Tibial nerve (tissue), 4 donors: ENCODE measurements at regions not wholly inside any gene's neighbourhood (a gene's known extent, or its start where the extent isn't known, plus 50 kb on each side); places are given as distances from the start of the nearest gene placed in this dataset. TPM values are rescaled to one million over a fixed set of nuclear protein-coding genes. Genes with fewer than 3 reads are reported as not detected.

Experiments
- DNase-seq, 2 donors: peaks; one replicate each; pipeline ENCODE4 v3.0.0-alpha.2; 2019; ENCODE audit warnings: low spot score in 2 of 2
- H3K27ac ChIP-seq, 4 donors: fragments of 200-600 bp; sonication (generic) in 3 of 4; one replicate each; pipeline ENCODE4 v1.5.1; 2017 to 2019; ENCODE audit warnings: mild to moderate bottlenecking in 1 of 4
- H3K27me3 ChIP-seq, 2 donors: fragments of 200-600 bp; sonication (generic) in 1 of 2; one replicate each; pipeline versions ENCODE4 v1.5.1 to v1.6.0; 2017 to 2019
- H3K36me3 ChIP-seq, 3 donors: fragments of 200-600 bp; sonication (generic); one replicate each; pipeline ENCODE4 v1.5.1; 2018 to 2019
- H3K4me1 ChIP-seq, 4 donors: fragments of 200-600 bp; sonication (generic) in 3 of 4; one replicate each; pipeline ENCODE4 v1.5.1; 2017 to 2019
- H3K4me3 ChIP-seq, 4 donors: fragments of 200-600 bp; sonication (generic) in 3 of 4; one replicate each; pipeline ENCODE4 v1.5.1; 2017 to 2019; ENCODE audit warnings: mild to moderate bottlenecking in 1 of 4, moderate library complexity in 1 of 4
- H3K9me3 ChIP-seq, 4 donors: fragments of 200-600 bp; sonication (generic) in 3 of 4; one replicate each; pipeline ENCODE4 v1.5.1; 2017 to 2019
- EP300 ChIP-seq, 2 donors: sonication (generic); formaldehyde crosslinking; IDR thresholded peaks; one replicate each; pipeline ENCODE4 v1.6.1; 2017; ENCODE audit warnings: antibody characterized with exemption in 2 of 2, mild to moderate bottlenecking in 1 of 2
- POLR2A ChIP-seq, 2 donors: fragments of 450-650 bp; IDR thresholded peaks; one replicate each; pipeline ENCODE4 v1.6.1; 2017; ENCODE audit warnings: antibody characterized with exemption in 2 of 2, mild to moderate bottlenecking in 2 of 2, moderate library complexity in 2 of 2
- WGBS, 2 donors: methylation state at CpG; one replicate each; pipeline ENCODE4 v1.1.5; 2018; 5-methylcytosine and 5-hydroxymethylcytosine counted together
- small RNA-seq: library from RNA; depleted of rRNA; stranded (forward); fragments of <200 nt; gene quantifications from one replicate; pipeline ENCODE3, GENCODE V24; 2016
- TF ChIP-seq, protein P1 (sequence below), 5 experiments: fragments of 200-600 bp in 3 of 5; fragments of 450-650 bp in 2 of 5; sonication (generic) in 3 of 5; IDR thresholded peaks; one replicate each; pipeline ENCODE4 v1.5.1; 2016 to 2019; ENCODE audit warnings: antibody characterized with exemption in 5 of 5, mild to moderate bottlenecking in 3 of 5, moderate library complexity in 2 of 5

GRCh38 chr1:237972186-237972585 lies 81.5 kb upstream of the ZP4 start:
- Histone ChIP-seq H3K27ac (no peak overlapping the region), H3K4me1 (no peaks in the 10 kb centered on the region), H3K4me3 (no peak overlapping the region), H3K36me3 (no peaks in the 10 kb centered on the region), H3K9me3 (no peaks in the 10 kb centered on the region), H3K27me3 (no peaks in the 10 kb centered on the region)
- no peak for TF ChIP-seq POLR2A (IDR thresholded peaks at IDR 0.05)
- TF ChIP-seq EP300 (IDR thresholded peaks at IDR 0.05) = no peak
- TF ChIP-seq, protein P1, sequence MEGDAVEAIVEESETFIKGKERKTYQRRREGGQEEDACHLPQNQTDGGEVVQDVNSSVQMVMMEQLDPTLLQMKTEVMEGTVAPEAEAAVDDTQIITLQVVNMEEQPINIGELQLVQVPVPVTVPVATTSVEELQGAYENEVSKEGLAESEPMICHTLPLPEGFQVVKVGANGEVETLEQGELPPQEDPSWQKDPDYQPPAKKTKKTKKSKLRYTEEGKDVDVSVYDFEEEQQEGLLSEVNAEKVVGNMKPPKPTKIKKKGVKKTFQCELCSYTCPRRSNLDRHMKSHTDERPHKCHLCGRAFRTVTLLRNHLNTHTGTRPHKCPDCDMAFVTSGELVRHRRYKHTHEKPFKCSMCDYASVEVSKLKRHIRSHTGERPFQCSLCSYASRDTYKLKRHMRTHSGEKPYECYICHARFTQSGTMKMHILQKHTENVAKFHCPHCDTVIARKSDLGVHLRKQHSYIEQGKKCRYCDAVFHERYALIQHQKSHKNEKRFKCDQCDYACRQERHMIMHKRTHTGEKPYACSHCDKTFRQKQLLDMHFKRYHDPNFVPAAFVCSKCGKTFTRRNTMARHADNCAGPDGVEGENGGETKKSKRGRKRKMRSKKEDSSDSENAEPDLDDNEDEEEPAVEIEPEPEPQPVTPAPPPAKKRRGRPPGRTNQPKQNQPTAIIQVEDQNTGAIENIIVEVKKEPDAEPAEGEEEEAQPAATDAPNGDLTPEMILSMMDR (IDR thresholded peaks at IDR 0.05) = no peak
- no peak for DNase-seq
- 48 to 49% methylated on average over 4 of the region's 4 CpGs for WGBS, 2 donors

GRCh38 chr1:237962985-237963384 lies 72.3 kb upstream of the ZP4 start:
- no peaks in the 10 kb centered on the region for H3K4me1 ChIP-seq
- H3K27ac ChIP-seq = no peak overlapping the region
- H3K27me3 ChIP-seq = no peaks in the 10 kb centered on the region
- DNase-seq = no peak
- H3K36me3 ChIP-seq = no peaks in the 10 kb centered on the region
- no peak overlapping the region for H3K4me3 ChIP-seq
- no peaks in the 10 kb centered on the region for H3K9me3 ChIP-seq
- TF ChIP-seq, protein P1 (IDR thresholded peaks at IDR 0.05) = no peak
- TF ChIP-seq POLR2A (IDR thresholded peaks at IDR 0.05) (no peak), EP300 (IDR thresholded peaks at IDR 0.05) (no peak)
- WGBS, 2 donors = 95 to 97% methylated on average over 2 of the region's 2 CpGs

DNA sequence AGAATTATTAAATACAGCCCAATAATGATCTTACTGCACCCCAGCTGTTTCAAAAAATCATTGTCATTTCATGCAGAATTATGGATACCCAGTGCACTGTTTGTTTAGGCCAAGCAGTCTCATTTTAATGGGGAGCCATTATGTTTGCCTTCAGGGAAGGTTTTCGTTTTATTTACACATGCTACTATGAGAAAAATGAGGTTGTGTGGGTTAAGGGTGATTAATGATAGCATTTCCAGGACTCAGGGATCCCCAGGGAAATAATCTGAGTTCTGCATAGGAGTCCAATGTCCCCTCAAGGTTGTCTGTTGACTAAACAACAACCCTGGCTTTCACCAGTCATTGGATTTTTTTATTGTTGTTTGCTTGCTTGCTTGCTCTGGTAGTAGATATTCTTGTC lies 71.0 kb upstream of the ZP4 start:
- 31 to 38% methylated on average over 1 of the region's 1 CpG for WGBS, 2 donors
- Histone ChIP-seq H3K4me3 (no peak overlapping the region), H3K4me1 (no peaks in the 10 kb centered on the region), H3K36me3 (no peaks in the 10 kb centered on the region), H3K27ac (no peak overlapping the region), H3K27me3 (no peaks in the 10 kb centered on the region), H3K9me3 (no peaks in the 10 kb centered on the region)
- DNase-seq = no peak
- no peak for TF ChIP-seq EP300 (IDR thresholded peaks at IDR 0.05)
- TF ChIP-seq POLR2A (IDR thresholded peaks at IDR 0.05) = no peak
- TF ChIP-seq, protein P1 (IDR thresholded peaks at IDR 0.05) = no peak

DNA sequence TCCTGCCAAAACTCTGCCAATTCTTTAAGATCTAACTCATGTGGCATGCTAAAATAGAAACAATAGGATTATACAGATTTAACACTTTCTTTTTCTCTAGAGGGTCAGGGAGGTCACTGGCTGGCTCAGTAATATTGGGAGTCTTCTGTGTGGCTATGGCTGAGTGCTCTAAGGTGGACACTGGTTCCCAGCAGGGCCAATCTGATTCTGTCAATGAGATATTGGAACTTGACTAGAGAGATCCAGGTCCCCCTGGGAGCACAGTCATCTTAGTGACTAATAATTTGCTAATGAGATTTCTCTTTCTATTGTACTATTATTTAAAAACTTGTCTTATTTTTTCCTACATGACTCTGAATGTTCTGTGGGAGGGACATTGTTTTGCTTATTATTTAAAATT lies 69.1 kb upstream of the ZP4 start:
- H3K27me3 ChIP-seq = no peaks in the 10 kb centered on the region
- no peaks in the 10 kb centered on the region for H3K9me3 ChIP-seq
- TF ChIP-seq EP300 (IDR thresholded peaks at IDR 0.05) (no peak), POLR2A (IDR thresholded peaks at IDR 0.05) (no peak)
- TF ChIP-seq, protein P1 (IDR thresholded peaks at IDR 0.05) = no peak
- H3K27ac ChIP-seq = no peak overlapping the region
- no peaks in the 10 kb centered on the region for H3K36me3 ChIP-seq
- no peak overlapping the region for H3K4me3 ChIP-seq
- no peaks in the 10 kb centered on the region for H3K4me1 ChIP-seq
- DNase-seq = no peak

DNA sequence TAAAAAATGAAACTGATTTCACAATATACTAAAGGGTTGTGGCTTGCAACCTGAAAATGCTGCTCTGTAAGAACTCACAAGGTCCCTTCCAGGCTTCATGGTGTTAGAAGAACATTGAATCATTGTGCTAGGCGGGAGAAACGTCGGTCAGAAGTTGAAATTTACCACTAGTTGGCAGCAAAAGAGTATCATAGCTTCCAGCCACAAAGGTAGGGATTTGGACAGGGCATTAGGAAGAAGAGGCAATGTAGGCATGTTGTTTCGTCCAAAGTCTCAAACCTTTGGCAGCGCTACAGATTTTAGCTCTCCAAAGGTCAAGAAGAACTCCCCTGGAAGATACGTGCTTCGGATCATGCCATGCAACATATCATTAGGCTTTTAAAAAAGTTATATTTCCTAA lies 62.5 kb upstream of the ZP4 start:
- H3K4me1 ChIP-seq = no peaks in the 10 kb centered on the region
- no peak for DNase-seq
- no peaks in the 10 kb centered on the region for H3K27me3 ChIP-seq
- 74 to 79% methylated on average over 7 of the region's 7 CpGs for WGBS, 2 donors
- no peak overlapping the region for H3K4me3 ChIP-seq
- H3K27ac ChIP-seq = no peak overlapping the region
- TF ChIP-seq, protein P1 (IDR thresholded peaks at IDR 0.05) = no peak
- TF ChIP-seq EP300 (IDR thresholded peaks at IDR 0.05) = no peak
- no peak for TF ChIP-seq POLR2A (IDR thresholded peaks at IDR 0.05)
- no peaks in the 10 kb centered on the region for H3K9me3 ChIP-seq
- no peaks in the 10 kb centered on the region for H3K36me3 ChIP-seq

Small RNA genes in the stretch of these regions (small RNA-seq; reads per million reads assigned to genes)
- not detected for gene AL356010.1
- not detected for gene AL590135.1
- gene RNU6-725P = not detected
